ENCODE measurements at regions not wholly inside any gene's neighbourhood (a gene's known extent, or its start where the extent isn't known, plus 50 kb on each side); places are given as distances from the start of the nearest gene placed in this dataset.

DNA sequence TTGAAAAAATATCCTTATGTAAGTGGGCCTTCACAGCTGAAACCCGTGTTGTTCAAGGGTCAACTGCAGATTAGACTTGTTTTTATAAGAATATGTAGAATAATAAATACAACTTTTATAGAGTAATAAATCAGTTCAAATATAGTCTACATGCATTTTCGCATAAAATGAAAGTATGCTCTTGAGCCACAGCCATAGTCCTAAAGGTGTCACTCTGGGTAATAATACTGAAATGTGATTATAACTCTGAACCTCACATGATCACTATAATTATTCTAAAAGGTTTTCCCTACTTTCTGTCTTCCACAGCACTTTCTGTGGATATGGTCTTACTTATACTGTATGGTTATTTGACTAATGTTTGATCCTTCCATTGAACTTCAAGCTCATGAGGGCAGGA lies 185.8 kb downstream of the SLC6A15 start:
- Histone ChIP-seq H3K4me3 (ENCODE audit: insufficient read length, low read depth) (no peak overlapping the region), H3K4me1 (ENCODE audit: insufficient read depth, insufficient read length) (no peaks in the 10 kb centered on the region), H3K27me3 (ENCODE audit: insufficient read depth, insufficient read length) (no peaks in the 10 kb centered on the region), H3K36me3 (ENCODE audit: insufficient read depth, insufficient read length, low read length) (no peaks in the 10 kb centered on the region), H3K9ac (ENCODE audit: insufficient read length, low read depth) (no peak overlapping the region), H3K9me3 (ENCODE audit: insufficient read depth, low read length) (no peaks in the 10 kb centered on the region)
- no peak for TF ChIP-seq YY1 (IDR thresholded peaks at IDR 0.05; ENCODE audit: insufficient read depth, insufficient read length)
- TF ChIP-seq SUZ12 (IDR thresholded peaks at IDR 0.05; ENCODE audit: extremely low read depth, insufficient read depth, insufficient read length), result no peak
- TF ChIP-seq ZNF274 (IDR thresholded peaks at IDR 0.05; ENCODE audit: low read depth, low read length), result no peak
- DNase-seq (ENCODE audit: low read depth, low spot score), result no peak

DNA sequence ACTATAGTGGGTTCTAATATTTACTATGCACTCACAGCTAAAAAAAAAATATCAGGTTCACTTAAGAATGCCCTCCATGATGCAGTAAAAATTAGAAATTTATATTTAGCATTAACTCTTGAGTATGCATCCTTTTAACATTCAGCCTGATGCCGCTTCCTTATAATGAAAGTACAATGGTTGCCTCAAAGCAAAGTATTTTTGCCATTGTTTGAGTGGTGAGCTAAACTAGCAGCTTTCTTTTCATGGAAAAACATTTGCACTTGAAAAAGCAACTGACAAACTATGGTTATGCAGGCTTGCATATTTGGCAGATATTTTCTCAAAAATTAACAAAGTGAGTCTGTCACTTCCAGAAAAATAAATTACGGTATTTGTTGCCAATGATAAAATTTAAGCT lies 188.6 kb downstream of the SLC6A15 start:
- Histone ChIP-seq H3K4me3 (ENCODE audit: insufficient read length, low read depth) (no peak overlapping the region), H3K9me3 (ENCODE audit: insufficient read depth, low read length) (no peaks in the 10 kb centered on the region), H3K9ac (ENCODE audit: insufficient read length, low read depth) (no peak overlapping the region), H3K27me3 (ENCODE audit: insufficient read depth, insufficient read length) (no peaks in the 10 kb centered on the region), H3K36me3 (ENCODE audit: insufficient read depth, insufficient read length, low read length) (no peaks in the 10 kb centered on the region), H3K4me1 (ENCODE audit: insufficient read depth, insufficient read length) (no peaks in the 10 kb centered on the region)
- TF ChIP-seq YY1 (IDR thresholded peaks at IDR 0.05; ENCODE audit: insufficient read depth, insufficient read length), result no peak
- TF ChIP-seq ZNF274 (IDR thresholded peaks at IDR 0.05; ENCODE audit: low read depth, low read length), result no peak
- no peak for TF ChIP-seq SUZ12 (IDR thresholded peaks at IDR 0.05; ENCODE audit: extremely low read depth, insufficient read depth, insufficient read length)
- DNase-seq (ENCODE audit: low read depth, low spot score), result no peak

DNA sequence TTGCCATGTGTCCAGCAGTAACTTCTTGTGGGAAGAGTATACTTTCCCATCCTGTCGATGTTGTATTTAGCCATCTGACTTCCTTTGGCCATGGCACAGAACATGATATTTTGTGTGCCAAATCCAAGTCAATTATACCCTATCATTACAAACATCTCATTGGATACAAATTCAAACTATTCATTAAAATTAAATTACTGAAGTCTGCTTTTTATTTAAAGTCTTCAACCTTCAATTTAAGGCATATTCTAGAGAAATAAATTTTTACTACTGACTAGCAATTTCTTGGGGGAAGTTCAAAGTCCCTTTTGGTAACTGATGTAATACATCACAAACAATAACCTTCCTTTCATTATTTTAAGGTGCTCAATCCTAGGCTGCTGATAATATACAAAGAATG lies 192.6 kb downstream of the SLC6A15 start:
- TF ChIP-seq ZNF274 (IDR thresholded peaks at IDR 0.05; ENCODE audit: low read depth, low read length) (no peak), YY1 (IDR thresholded peaks at IDR 0.05; ENCODE audit: insufficient read depth, insufficient read length) (no peak), SUZ12 (IDR thresholded peaks at IDR 0.05; ENCODE audit: extremely low read depth, insufficient read depth, insufficient read length) (no peak)
- DNase-seq (ENCODE audit: low read depth, low spot score), result no peak
- Histone ChIP-seq H3K9ac (ENCODE audit: insufficient read length, low read depth) (no peak overlapping the region), H3K4me3 (ENCODE audit: insufficient read length, low read depth) (no peak overlapping the region), H3K4me1 (ENCODE audit: insufficient read depth, insufficient read length) (no peaks in the 10 kb centered on the region), H3K9me3 (ENCODE audit: insufficient read depth, low read length) (no peaks in the 10 kb centered on the region), H3K36me3 (ENCODE audit: insufficient read depth, insufficient read length, low read length) (no peaks in the 10 kb centered on the region), H3K27me3 (ENCODE audit: insufficient read depth, insufficient read length) (no peaks in the 10 kb centered on the region)

DNA sequence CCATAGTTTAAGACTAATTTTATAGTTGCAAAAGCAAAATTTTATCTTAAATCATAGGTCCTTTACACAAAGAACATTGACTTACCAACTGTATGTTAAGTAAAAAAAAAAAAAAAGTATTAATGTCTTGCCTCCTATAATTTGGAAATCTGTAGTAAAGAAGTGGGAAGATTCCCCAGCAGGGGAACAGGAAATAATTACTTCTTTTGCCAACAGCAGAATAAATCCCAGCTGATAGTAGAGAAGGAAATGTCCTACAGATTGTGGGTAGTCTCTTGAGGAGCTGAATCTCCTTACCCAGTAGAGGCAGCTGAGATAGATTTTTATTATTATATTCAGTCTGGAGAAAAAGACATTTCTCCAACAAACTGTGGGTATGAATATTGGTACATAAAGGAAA lies 193.7 kb downstream of the SLC6A15 start:
- TF ChIP-seq YY1 (IDR thresholded peaks at IDR 0.05; ENCODE audit: insufficient read depth, insufficient read length) (no peak), SUZ12 (IDR thresholded peaks at IDR 0.05; ENCODE audit: extremely low read depth, insufficient read depth, insufficient read length) (no peak), ZNF274 (IDR thresholded peaks at IDR 0.05; ENCODE audit: low read depth, low read length) (no peak)
- H3K4me3 ChIP-seq (ENCODE audit: insufficient read length, low read depth), result no peak overlapping the region
- no peaks in the 10 kb centered on the region for H3K9me3 ChIP-seq (ENCODE audit: insufficient read depth, low read length)
- no peaks in the 10 kb centered on the region for H3K36me3 ChIP-seq (ENCODE audit: insufficient read depth, insufficient read length, low read length)
- H3K4me1 ChIP-seq (ENCODE audit: insufficient read depth, insufficient read length), result no peaks in the 10 kb centered on the region
- no peak overlapping the region for H3K9ac ChIP-seq (ENCODE audit: insufficient read length, low read depth)
- H3K27me3 ChIP-seq (ENCODE audit: insufficient read depth, insufficient read length), result no peaks in the 10 kb centered on the region
- no peak for DNase-seq (ENCODE audit: low read depth, low spot score)

DNA sequence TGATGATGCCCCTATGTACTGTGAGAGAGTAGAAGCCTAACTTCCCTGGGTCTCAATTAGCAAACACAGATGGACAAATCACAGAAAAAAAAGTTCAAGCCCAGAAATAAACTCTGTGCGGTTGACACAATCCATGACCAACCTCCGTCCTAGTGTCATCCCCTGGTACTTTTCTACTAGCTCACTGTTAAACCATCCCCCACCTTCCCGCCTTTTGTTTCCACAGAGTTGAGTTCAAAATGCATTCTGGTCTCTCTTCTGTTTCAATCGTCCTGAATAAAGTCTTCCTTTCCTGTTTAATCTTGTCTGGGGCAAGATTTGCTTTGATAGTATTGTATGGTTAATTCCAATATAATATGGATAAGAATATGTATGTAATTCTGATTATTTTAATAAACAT lies 199.9 kb downstream of the SLC6A15 start:
- no peak overlapping the region for H3K4me3 ChIP-seq (ENCODE audit: insufficient read length, low read depth)
- H3K4me1 ChIP-seq (ENCODE audit: insufficient read depth, insufficient read length), result no peaks in the 10 kb centered on the region
- no peak for DNase-seq (ENCODE audit: low read depth, low spot score)
- H3K9ac ChIP-seq (ENCODE audit: insufficient read length, low read depth), result no peak overlapping the region
- H3K36me3 ChIP-seq (ENCODE audit: insufficient read depth, insufficient read length, low read length), result no peaks in the 10 kb centered on the region
- TF ChIP-seq YY1 (IDR thresholded peaks at IDR 0.05; ENCODE audit: insufficient read depth, insufficient read length) (no peak), SUZ12 (IDR thresholded peaks at IDR 0.05; ENCODE audit: extremely low read depth, insufficient read depth, insufficient read length) (no peak), ZNF274 (IDR thresholded peaks at IDR 0.05; ENCODE audit: low read depth, low read length) (no peak)
- H3K27me3 ChIP-seq (ENCODE audit: insufficient read depth, insufficient read length), result no peaks in the 10 kb centered on the region
- no peaks in the 10 kb centered on the region for H3K9me3 ChIP-seq (ENCODE audit: insufficient read depth, low read length)

DNA sequence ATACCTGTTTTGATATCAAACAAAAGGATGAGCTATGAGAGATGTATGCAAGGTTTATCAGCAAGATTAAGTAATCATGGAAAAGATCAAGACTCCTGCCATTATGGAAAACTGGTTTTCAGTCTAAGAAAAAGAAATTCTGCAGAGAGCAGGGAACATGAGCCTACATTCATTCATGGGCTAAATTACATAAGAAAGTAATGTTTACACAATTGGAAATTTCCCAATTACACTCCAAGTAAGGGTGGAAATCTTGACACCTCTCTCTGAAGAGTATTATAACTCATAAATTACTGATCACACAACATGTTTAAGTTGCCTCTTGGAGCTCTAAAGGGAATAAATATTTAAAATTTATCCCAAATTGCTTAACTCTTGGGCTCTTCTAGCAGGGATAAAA lies 206.2 kb downstream of the SLC6A15 start:
- Histone ChIP-seq H3K4me3 (ENCODE audit: insufficient read length, low read depth) (no peak overlapping the region), H3K36me3 (ENCODE audit: insufficient read depth, insufficient read length, low read length) (no peaks in the 10 kb centered on the region), H3K27me3 (ENCODE audit: insufficient read depth, insufficient read length) (no peaks in the 10 kb centered on the region), H3K4me1 (ENCODE audit: insufficient read depth, insufficient read length) (no peaks in the 10 kb centered on the region), H3K9me3 (ENCODE audit: insufficient read depth, low read length) (no peaks in the 10 kb centered on the region), H3K9ac (ENCODE audit: insufficient read length, low read depth) (no peak overlapping the region)
- TF ChIP-seq ZNF274 (IDR thresholded peaks at IDR 0.05; ENCODE audit: low read depth, low read length) (no peak), YY1 (IDR thresholded peaks at IDR 0.05; ENCODE audit: insufficient read depth, insufficient read length) (no peak), SUZ12 (IDR thresholded peaks at IDR 0.05; ENCODE audit: extremely low read depth, insufficient read depth, insufficient read length) (no peak)
- no peak for DNase-seq (ENCODE audit: low read depth, low spot score)

DNA sequence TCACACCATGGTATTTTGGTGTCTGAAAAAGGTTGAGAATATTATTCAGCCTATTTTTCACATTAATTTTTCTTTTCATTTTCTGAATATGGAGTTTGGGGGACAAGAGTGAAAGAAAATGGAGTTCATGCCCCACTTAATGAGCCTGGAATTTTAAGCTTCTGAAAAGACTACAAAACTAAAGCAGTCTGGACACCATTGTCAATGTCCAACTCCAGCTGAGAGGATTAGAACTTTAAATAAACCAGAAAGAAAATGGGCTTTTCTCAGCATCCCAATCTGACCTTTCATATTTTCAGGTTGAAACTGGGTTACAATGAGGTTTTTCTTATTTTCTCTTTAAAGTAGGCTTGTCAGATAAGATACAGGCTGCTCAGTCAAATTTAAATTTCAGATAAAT lies 207.7 kb downstream of the SLC6A15 start:
- Histone ChIP-seq H3K9me3 (ENCODE audit: insufficient read depth, low read length) (no peaks in the 10 kb centered on the region), H3K36me3 (ENCODE audit: insufficient read depth, insufficient read length, low read length) (no peaks in the 10 kb centered on the region), H3K27me3 (ENCODE audit: insufficient read depth, insufficient read length) (no peaks in the 10 kb centered on the region), H3K4me1 (ENCODE audit: insufficient read depth, insufficient read length) (no peaks in the 10 kb centered on the region), H3K4me3 (ENCODE audit: insufficient read length, low read depth) (no peak overlapping the region), H3K9ac (ENCODE audit: insufficient read length, low read depth) (no peak overlapping the region)
- no peak for DNase-seq (ENCODE audit: low read depth, low spot score)
- no peak for TF ChIP-seq SUZ12 (IDR thresholded peaks at IDR 0.05; ENCODE audit: extremely low read depth, insufficient read depth, insufficient read length)
- no peak for TF ChIP-seq YY1 (IDR thresholded peaks at IDR 0.05; ENCODE audit: insufficient read depth, insufficient read length)
- TF ChIP-seq ZNF274 (IDR thresholded peaks at IDR 0.05; ENCODE audit: low read depth, low read length), result no peak

DNA sequence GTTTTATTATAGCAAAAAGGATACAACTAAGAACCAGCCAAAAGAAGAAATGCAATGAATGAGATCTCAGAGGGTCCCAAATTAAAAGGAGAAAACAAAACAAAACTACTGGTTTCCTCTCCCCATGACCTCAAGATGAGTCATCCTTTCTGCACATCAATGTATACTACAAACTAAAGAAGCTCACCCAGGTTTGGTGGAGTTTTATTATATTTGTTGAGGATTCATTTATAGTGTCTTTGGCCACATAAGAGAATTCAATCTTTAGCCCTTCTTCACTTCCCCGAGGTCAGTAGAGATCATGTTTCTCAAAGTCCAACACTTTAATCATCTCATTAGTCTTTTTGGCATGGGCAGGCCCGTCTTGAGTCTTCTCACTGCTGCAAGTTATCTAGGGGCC lies 210.6 kb downstream of the SLC6A15 start:
- no peak overlapping the region for H3K4me3 ChIP-seq (ENCODE audit: insufficient read length, low read depth)
- TF ChIP-seq ZNF274 (IDR thresholded peaks at IDR 0.05; ENCODE audit: low read depth, low read length), result no peak
- no peak for TF ChIP-seq SUZ12 (IDR thresholded peaks at IDR 0.05; ENCODE audit: extremely low read depth, insufficient read depth, insufficient read length)
- TF ChIP-seq YY1 (IDR thresholded peaks at IDR 0.05; ENCODE audit: insufficient read depth, insufficient read length), result no peak
- H3K4me1 ChIP-seq (ENCODE audit: insufficient read depth, insufficient read length), result no peaks in the 10 kb centered on the region
- H3K9ac ChIP-seq (ENCODE audit: insufficient read length, low read depth), result no peak overlapping the region
- H3K27me3 ChIP-seq (ENCODE audit: insufficient read depth, insufficient read length), result no peaks in the 10 kb centered on the region
- DNase-seq (ENCODE audit: low read depth, low spot score), result no peak
- H3K9me3 ChIP-seq (ENCODE audit: insufficient read depth, low read length), result no peaks in the 10 kb centered on the region
- no peaks in the 10 kb centered on the region for H3K36me3 ChIP-seq (ENCODE audit: insufficient read depth, insufficient read length, low read length)
